ENCODE measurements at regions not wholly inside any gene's neighbourhood (a gene's known extent, or its start where the extent isn't known, plus 50 kb on each side); places are given as distances from the start of the nearest gene placed in this dataset.

GRCh38 chr10:10589540-10590303, 427.9 kb upstream of the CELF2 start:
- no peak overlapping the region for H3K4me3 Mint-ChIP-seq (ENCODE audit: low read depth)
- H3K4me1 Mint-ChIP-seq (ENCODE audit: low read depth): peaks cover 3% of the 10 kb centered on the region
- no peaks in the 10 kb centered on the region for H3K36me3 Mint-ChIP-seq (ENCODE audit: insufficient read depth)
- no peak for DNase-seq (ENCODE audit: low spot score, unreplicated experiment)
- no peaks in the 10 kb centered on the region for H3K9me3 Mint-ChIP-seq (ENCODE audit: low read depth)
- TF ChIP-seq CTCF (IDR thresholded peaks at IDR 0.05; ENCODE audit: unreplicated experiment): no peak
- no peak overlapping the region for H3K27ac Mint-ChIP-seq
- H3K27me3 Mint-ChIP-seq: peaks cover 53% of the 10 kb centered on the region

GRCh38 chr10:10591715-10592341, 425.8 kb upstream of the CELF2 start:
- no peaks in the 10 kb centered on the region for H3K9me3 Mint-ChIP-seq (ENCODE audit: low read depth)
- DNase-seq (ENCODE audit: low spot score, unreplicated experiment): no peak

GRCh38 chr10:10596256-10596655, 421.4 kb upstream of the CELF2 start:
- TF ChIP-seq CTCF (IDR thresholded peaks at IDR 0.05; ENCODE audit: unreplicated experiment): no peak
- H3K4me3 Mint-ChIP-seq (ENCODE audit: low read depth): no peak overlapping the region
- no peaks in the 10 kb centered on the region for H3K9me3 Mint-ChIP-seq (ENCODE audit: low read depth)
- peaks cover 3% of the 10 kb centered on the region for H3K4me1 Mint-ChIP-seq (ENCODE audit: low read depth)
- H3K27ac Mint-ChIP-seq: no peak overlapping the region
- no peak for DNase-seq (ENCODE audit: low spot score, unreplicated experiment)
- no peaks in the 10 kb centered on the region for H3K36me3 Mint-ChIP-seq (ENCODE audit: insufficient read depth)
- peaks cover 49% of the 10 kb centered on the region for H3K27me3 Mint-ChIP-seq

More at GRCh38 chr10:10591715-10592341, 425.8 kb upstream of the CELF2 start:
- Mint-ChIP-seq H3K4me1 (ENCODE audit: low read depth) (peaks cover 3% of the 10 kb centered on the region), H3K36me3 (ENCODE audit: insufficient read depth) (no peaks in the 10 kb centered on the region), H3K27ac (no peak overlapping the region), H3K27me3 (peaks cover 62% of the 10 kb centered on the region), H3K4me3 (ENCODE audit: low read depth) (no peak overlapping the region)
- no peak for TF ChIP-seq CTCF (IDR thresholded peaks at IDR 0.05; ENCODE audit: unreplicated experiment)

- H3K4me3 Mint-ChIP-seq (ENCODE audit: low read depth): no peak overlapping the region
- peaks cover 37% of the 10 kb centered on the region for H3K27me3 Mint-ChIP-seq
- no peak for TF ChIP-seq CTCF (IDR thresholded peaks at IDR 0.05; ENCODE audit: unreplicated experiment)
- H3K4me1 Mint-ChIP-seq (ENCODE audit: low read depth): no peaks in the 10 kb centered on the region
- H3K27ac Mint-ChIP-seq: no peak overlapping the region
- no peak for DNase-seq (ENCODE audit: low spot score, unreplicated experiment)
- H3K36me3 Mint-ChIP-seq (ENCODE audit: insufficient read depth): no peaks in the 10 kb centered on the region
- H3K9me3 Mint-ChIP-seq (ENCODE audit: low read depth): no peaks in the 10 kb centered on the region
Observed at GRCh38 chr10:10598297-10598696, 419.4 kb upstream of the CELF2 start.

GRCh38 chr10:10600004-10600403, 417.7 kb upstream of the CELF2 start:
- H3K4me1 Mint-ChIP-seq (ENCODE audit: low read depth): no peaks in the 10 kb centered on the region
- TF ChIP-seq CTCF (IDR thresholded peaks at IDR 0.05; ENCODE audit: unreplicated experiment): no peak
- no peak overlapping the region for H3K4me3 Mint-ChIP-seq (ENCODE audit: low read depth)
- no peak overlapping the region for H3K27ac Mint-ChIP-seq
- no peaks in the 10 kb centered on the region for H3K36me3 Mint-ChIP-seq (ENCODE audit: insufficient read depth)
- H3K9me3 Mint-ChIP-seq (ENCODE audit: low read depth): no peaks in the 10 kb centered on the region
- peaks cover 24% of the 10 kb centered on the region for H3K27me3 Mint-ChIP-seq
- no peak for DNase-seq (ENCODE audit: low spot score, unreplicated experiment)

Measured in progenitor cell of endocrine pancreas (in vitro differentiated cells).